Mucosa of descending colon (tissue), 3 donors: ENCODE measurements at regions not wholly inside any gene's neighbourhood (a gene's known extent, or its start where the extent isn't known, plus 50 kb on each side); places are given as distances from the start of the nearest gene placed in this dataset.
A peak's percentile ranks its signal among the peaks of the same experiment; 100 is the strongest.

Experiments used
- ATAC-seq: fragments of 200-7000 bp; cut with Tn5 transposase; one replicate; pipeline ENCODE4 v1.9.1; 2020; ENCODE audit warnings: mild to moderate bottlenecking, moderate library complexity
- DNase-seq, 3 donors: peaks; one replicate each; pipeline ENCODE4 v3.0.0-alpha.2; 2020
- H3K36me3 ChIP-seq: fragments of 200-600 bp; one replicate; pipeline ENCODE4 v1.8.0; 2021; ENCODE audit warnings: low read depth, mild to moderate bottlenecking
- H3K4me1 ChIP-seq: fragments of 200-600 bp; one replicate; pipeline ENCODE4 v1.8.0; 2021; ENCODE audit warnings: low read depth, mild to moderate bottlenecking
- H3K4me3 ChIP-seq: fragments of 200-600 bp; one replicate; pipeline ENCODE4 v1.8.0; 2021; ENCODE audit warnings: mild to moderate bottlenecking
- H3K9me3 ChIP-seq: fragments of 200-600 bp; one replicate; pipeline ENCODE4 v1.8.0; 2021; ENCODE audit warnings: mild to moderate bottlenecking
- CTCF ChIP-seq: fragments of 200-600 bp; IDR thresholded peaks from one replicate; pipeline ENCODE4 v1.8.0; 2022; ENCODE audit warnings: antibody characterized with exemption, mild to moderate bottlenecking
- intact Hi-C, 2 donors: fragments of 100-400 bp; cut with DNase I in 1 of 2; cut with micrococcal nuclease in 1 of 2; formaldehyde crosslinking; loops; one replicate each; pipeline versions ENCODE4 v1.11.0 to v1.11.1; 2022; cut with DNase I, micrococcal nuclease
- donor health status: DM: no; HTN: no; CAD: no; lungs with moderate emphysema.
- donor health status: DM: no; HTN: no; CAD: no.
- donor health status: DM: no; HTN: yes; CAD: no.

DNA sequence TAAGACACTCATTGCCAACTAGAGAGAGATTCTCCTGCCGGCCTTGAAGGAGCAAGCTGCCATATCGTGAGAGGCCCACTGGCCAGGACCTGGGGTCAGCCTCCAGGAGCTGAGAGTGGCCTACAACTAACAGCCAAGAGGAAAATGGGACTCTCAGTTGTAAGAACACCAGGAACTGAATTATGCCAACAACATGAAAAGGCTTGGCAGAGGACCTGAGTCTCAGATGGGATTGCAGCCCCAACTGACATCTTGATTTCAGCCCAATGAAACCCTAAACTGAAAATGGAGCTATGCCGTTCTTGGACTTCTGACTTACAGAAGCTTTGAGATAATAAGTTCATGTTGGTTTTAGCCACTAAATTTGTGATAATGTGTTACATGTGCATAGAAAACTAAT, 193.5 kb upstream of the LRFN2 start:
- H3K36me3 ChIP-seq = no peaks in the 10 kb centered on the region
- intact Hi-C loops = no loop called here
- no peaks in the 10 kb centered on the region for H3K9me3 ChIP-seq
- no peak for TF ChIP-seq CTCF
- ATAC-seq (no peak), DNase-seq (no peak)
- H3K4me1 ChIP-seq = no peaks in the 10 kb centered on the region
- no peak overlapping the region for H3K4me3 ChIP-seq

DNA sequence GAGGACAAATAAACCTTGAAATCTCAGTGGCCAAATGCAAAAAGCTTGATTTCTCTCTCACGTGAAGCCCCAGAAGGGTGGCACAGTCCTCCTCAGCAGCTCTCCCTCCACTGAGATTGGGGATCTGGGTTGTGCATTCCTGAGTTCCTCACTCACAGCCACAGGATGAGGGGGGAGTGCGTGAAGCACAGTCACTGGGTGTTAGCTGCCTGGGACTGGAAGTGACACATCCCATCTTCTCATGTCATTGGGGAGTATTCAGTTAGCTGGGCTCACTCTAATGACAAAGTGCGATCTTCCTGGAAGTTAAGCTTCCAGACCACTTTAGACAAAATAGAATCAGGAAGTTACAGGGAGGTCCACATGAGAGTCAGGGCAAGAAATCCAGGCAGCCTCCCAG, 192.2 kb upstream of the LRFN2 start:
- ATAC-seq = no peak
- no peak for TF ChIP-seq CTCF

DNA sequence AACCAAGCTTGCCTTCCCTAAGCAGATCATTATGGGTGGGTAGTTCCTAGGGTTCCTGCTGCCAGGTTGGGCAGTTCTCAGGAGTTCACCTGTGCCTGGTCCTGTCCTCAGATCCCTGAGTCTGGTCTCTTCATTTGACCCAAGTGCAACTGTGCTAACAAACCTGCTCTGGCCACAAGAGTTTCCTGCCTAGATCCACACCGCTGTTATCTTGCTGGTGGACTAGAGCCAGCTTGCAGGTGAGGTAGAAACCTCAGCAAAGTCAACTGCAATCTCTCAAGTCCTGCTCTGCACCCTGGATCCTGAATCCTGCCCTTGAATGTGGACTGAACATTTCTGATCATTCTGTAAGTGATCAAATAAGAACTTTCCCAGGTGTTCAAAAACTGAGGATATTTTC, 191.8 kb upstream of the LRFN2 start:
- no peak overlapping the region for H3K4me3 ChIP-seq
- H3K9me3 ChIP-seq = no peaks in the 10 kb centered on the region
- no peak for DNase-seq
- H3K4me1 ChIP-seq = no peaks in the 10 kb centered on the region
- no peaks in the 10 kb centered on the region for H3K36me3 ChIP-seq
- no peak for TF ChIP-seq CTCF
- no peak for ATAC-seq
- intact Hi-C loops = no loop called here

More for the DNA sequence above, 192.2 kb upstream of the LRFN2 start:
- intact Hi-C loops = no loop called here
- no peak for DNase-seq
- Histone ChIP-seq H3K4me1 (no peaks in the 10 kb centered on the region), H3K4me3 (no peak overlapping the region), H3K36me3 (no peaks in the 10 kb centered on the region), H3K9me3 (no peaks in the 10 kb centered on the region)

- H3K36me3 ChIP-seq = no peaks in the 10 kb centered on the region
- no peak for TF ChIP-seq CTCF
- intact Hi-C loops = no loop called here
- DNase-seq (no peak), ATAC-seq (no peak)
- H3K4me1 ChIP-seq = no peaks in the 10 kb centered on the region
- H3K9me3 ChIP-seq = no peaks in the 10 kb centered on the region
- H3K4me3 ChIP-seq = no peak overlapping the region
These were observed 191.0 kb upstream of the LRFN2 start for GRCh38 chr6:40778196-40778595.

DNA sequence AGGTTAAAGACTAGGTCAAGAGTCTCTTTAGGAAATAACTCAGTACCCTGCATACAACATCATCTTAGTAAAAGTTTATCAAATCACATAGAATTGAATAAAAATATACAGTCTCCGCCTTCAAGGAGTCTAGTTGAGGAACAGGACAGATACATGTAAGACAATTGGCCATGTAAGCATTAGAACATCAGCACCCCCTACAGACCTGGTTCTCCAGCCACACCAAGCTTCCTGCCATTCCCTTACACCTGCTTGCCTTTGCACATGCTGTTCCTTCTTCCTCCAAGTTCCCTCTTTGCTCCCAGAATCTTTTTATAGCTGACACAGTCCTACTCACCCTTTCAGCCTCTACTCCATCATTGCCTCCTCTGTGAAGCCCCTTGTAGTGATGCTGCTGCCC, 187.8 kb upstream of the LRFN2 start:
- Histone ChIP-seq H3K4me1 (no peaks in the 10 kb centered on the region), H3K36me3 (no peaks in the 10 kb centered on the region), H3K4me3 (no peak overlapping the region), H3K9me3 (no peaks in the 10 kb centered on the region)
- DNase-seq (peak in 1 of 3 donors; percentile 14), ATAC-seq (peak; percentile 29)
- no peak for TF ChIP-seq CTCF
- intact Hi-C loops = no loop called here

DNA sequence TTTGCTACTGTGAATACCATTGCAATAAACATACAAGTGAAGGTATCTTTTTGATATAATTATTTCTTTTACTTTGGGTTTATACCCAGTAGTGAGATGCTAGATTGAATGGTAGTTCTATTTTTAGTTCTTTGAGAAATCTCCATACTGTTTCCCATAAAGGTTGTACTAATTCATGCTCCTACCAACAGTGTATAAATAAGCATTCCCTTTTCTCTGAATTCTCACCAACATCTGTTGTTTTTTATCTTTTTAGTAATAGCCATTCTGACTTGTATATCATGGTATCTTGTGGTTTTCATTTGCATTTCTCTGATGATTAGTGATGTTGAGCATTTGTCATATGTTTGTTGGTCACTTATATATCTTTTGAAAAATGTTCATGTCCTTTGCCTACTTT, 183.6 kb upstream of the LRFN2 start:
- H3K4me3 ChIP-seq = no peak overlapping the region
- H3K9me3 ChIP-seq = no peaks in the 10 kb centered on the region
- intact Hi-C loops = no loop called here
- H3K36me3 ChIP-seq = no peaks in the 10 kb centered on the region
- no peaks in the 10 kb centered on the region for H3K4me1 ChIP-seq
- DNase-seq (no peak), ATAC-seq (no peak)
- no peak for TF ChIP-seq CTCF
